ENCODE measurements at regions not wholly inside any gene's neighbourhood (a gene's known extent, or its start where the extent isn't known, plus 50 kb on each side); places are given as distances from the start of the nearest gene placed in this dataset.

DNA sequence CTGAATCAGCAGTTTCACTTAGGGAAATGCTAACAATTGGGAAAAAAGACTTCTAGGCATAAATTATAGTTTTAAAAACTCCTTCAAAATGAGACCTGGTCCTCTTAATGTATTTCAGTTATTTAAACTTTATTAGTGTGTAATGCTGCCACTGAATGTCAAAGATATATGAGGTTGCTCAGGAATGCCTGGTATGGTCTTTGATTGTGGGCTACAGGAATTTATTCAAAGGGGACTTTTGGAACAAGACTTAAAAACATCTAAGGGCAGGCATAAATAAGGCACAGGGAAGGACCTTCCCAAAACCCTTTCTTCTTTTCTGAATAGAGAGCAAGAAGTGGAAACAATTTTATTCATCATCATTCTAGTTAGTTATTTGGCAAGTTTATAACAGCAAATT lies 439.1 kb downstream of the TLL1 start:
- H4K20me1 ChIP-seq (replicated peaks in 1 of 2; ENCODE audit: control insufficient read depth in 1 of 2, insufficient read depth in 2 of 2, low read length in 2 of 2) = no peaks in the 10 kb centered on the region
- TF ChIP-seq RXRA (IDR thresholded peaks at IDR 0.05; ENCODE audit: insufficient read depth, low read depth, low read length) = no peak
- TF ChIP-seq BRCA1 (IDR thresholded peaks at IDR 0.05; ENCODE audit: low read depth, low read length) = no peak
- no peak for TF ChIP-seq RAD21 (IDR thresholded peaks at IDR 0.05 in 1 of 2, conservative IDR thresholded peaks at IDR 0.05 in 1 of 2; ENCODE audit: low read depth in 2 of 2, low read length in 2 of 2)
- TF ChIP-seq TCF12 (IDR thresholded peaks at IDR 0.05; ENCODE audit: low read depth, low read length) = no peak
- TF ChIP-seq SUZ12 (IDR thresholded peaks at IDR 0.05; ENCODE audit: low read length) = no peak
- TF ChIP-seq GABPA (IDR thresholded peaks at IDR 0.05; ENCODE audit: borderline replicate concordance, insufficient read depth, low read length) = no peak
- no peak for TF ChIP-seq KDM4A (IDR thresholded peaks at IDR 0.05; ENCODE audit: low read depth, low read length, severe bottlenecking)
- no peak for TF ChIP-seq TBP (IDR thresholded peaks at IDR 0.05; ENCODE audit: low read depth, low read length)
- no peak for TF ChIP-seq BCL11A (IDR thresholded peaks at IDR 0.05; ENCODE audit: low read depth in 2 of 2, low read length in 2 of 2)
- TF ChIP-seq, protein P1, sequence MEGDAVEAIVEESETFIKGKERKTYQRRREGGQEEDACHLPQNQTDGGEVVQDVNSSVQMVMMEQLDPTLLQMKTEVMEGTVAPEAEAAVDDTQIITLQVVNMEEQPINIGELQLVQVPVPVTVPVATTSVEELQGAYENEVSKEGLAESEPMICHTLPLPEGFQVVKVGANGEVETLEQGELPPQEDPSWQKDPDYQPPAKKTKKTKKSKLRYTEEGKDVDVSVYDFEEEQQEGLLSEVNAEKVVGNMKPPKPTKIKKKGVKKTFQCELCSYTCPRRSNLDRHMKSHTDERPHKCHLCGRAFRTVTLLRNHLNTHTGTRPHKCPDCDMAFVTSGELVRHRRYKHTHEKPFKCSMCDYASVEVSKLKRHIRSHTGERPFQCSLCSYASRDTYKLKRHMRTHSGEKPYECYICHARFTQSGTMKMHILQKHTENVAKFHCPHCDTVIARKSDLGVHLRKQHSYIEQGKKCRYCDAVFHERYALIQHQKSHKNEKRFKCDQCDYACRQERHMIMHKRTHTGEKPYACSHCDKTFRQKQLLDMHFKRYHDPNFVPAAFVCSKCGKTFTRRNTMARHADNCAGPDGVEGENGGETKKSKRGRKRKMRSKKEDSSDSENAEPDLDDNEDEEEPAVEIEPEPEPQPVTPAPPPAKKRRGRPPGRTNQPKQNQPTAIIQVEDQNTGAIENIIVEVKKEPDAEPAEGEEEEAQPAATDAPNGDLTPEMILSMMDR (IDR thresholded peaks at IDR 0.05; ENCODE audit: control extremely low read depth in 1 of 3, insufficient read depth in 1 of 3, low read depth in 1 of 3, low read length in 3 of 3) = no peak
- TF ChIP-seq JUN (IDR thresholded peaks at IDR 0.05; ENCODE audit: low read depth, low read length) = no peak
- no peak for TF ChIP-seq CTBP2 (IDR thresholded peaks at IDR 0.05; ENCODE audit: borderline replicate concordance, insufficient read depth, insufficient read length, low read length)
- TF ChIP-seq POLR2A (IDR thresholded peaks at IDR 0.05; ENCODE audit: control extremely low read depth in 1 of 2, low read depth in 2 of 2, low read length in 2 of 2) = no peak
- no peak for TF ChIP-seq EGR1 (IDR thresholded peaks at IDR 0.05; ENCODE audit: borderline replicate concordance, low read depth, low read length)

More for the DNA sequence above, 439.1 kb downstream of the TLL1 start:
- no peak overlapping the region for H2BK5ac ChIP-seq (ENCODE audit: low read depth, low read length)
- H4K5ac ChIP-seq (ENCODE audit: insufficient read length, low read depth, low read length) = no peak overlapping the region
- no peak overlapping the region for H3K4ac ChIP-seq (replicated peaks; ENCODE audit: insufficient read length, low read depth, low read length)
- DNase-seq (ENCODE audit: low read depth in 1 of 2, low spot score in 2 of 2) = no peak
- H3K27me3 ChIP-seq (replicated peaks in 1 of 4; ENCODE audit: control insufficient read depth in 3 of 4, extremely low read depth in 1 of 4, insufficient read depth in 3 of 4, low read length in 3 of 4) = no peaks in the 10 kb centered on the region
- no peak overlapping the region for H3K4me2 ChIP-seq (ENCODE audit: insufficient read depth in 1 of 2, low read depth in 2 of 2, low read length in 2 of 2)
- H3K36me3 ChIP-seq (ENCODE audit: control insufficient read depth in 2 of 4, insufficient read depth in 4 of 4, low read length in 3 of 4) = no peaks in the 10 kb centered on the region
- FAIRE-seq = no peak
- no peak overlapping the region for H2AFZ ChIP-seq (ENCODE audit: low read length)
- no peak overlapping the region for H2BK120ac ChIP-seq (replicated peaks; ENCODE audit: low read depth, low read length)
- H3K56ac ChIP-seq (replicated peaks; ENCODE audit: insufficient read length, low read depth, low read length) = no peak overlapping the region
- no peak overlapping the region for H3K23ac ChIP-seq (ENCODE audit: insufficient read length)
- H3K9ac ChIP-seq (replicated peaks in 1 of 4; ENCODE audit: extremely low read depth in 1 of 4, low read depth in 3 of 4, low read length in 3 of 4) = no peak overlapping the region
- no peaks in the 10 kb centered on the region for H3K79me1 ChIP-seq (ENCODE audit: low read depth, low read length)
- no peaks in the 10 kb centered on the region for H3K9me3 ChIP-seq (ENCODE audit: insufficient read depth in 2 of 2, low read depth in 1 of 2, low read length in 1 of 2)
- no peaks in the 10 kb centered on the region for H3K79me2 ChIP-seq (ENCODE audit: control insufficient read depth in 1 of 2, insufficient read depth in 2 of 2, low read length in 2 of 2)
- no peak overlapping the region for H2AK5ac ChIP-seq (ENCODE audit: low read depth, low read length)
- no peak overlapping the region for H4K8ac ChIP-seq (ENCODE audit: extremely low read depth, insufficient read depth, low read length)
- no peak overlapping the region for H2BK12ac ChIP-seq (ENCODE audit: low read depth, low read length)
- H3K27ac ChIP-seq (ENCODE audit: low read depth, low read length) = no peak overlapping the region
- H2BK20ac ChIP-seq (ENCODE audit: low read length) = no peak overlapping the region
- no peak overlapping the region for H3K14ac ChIP-seq (ENCODE audit: insufficient read length)
- H2BK15ac ChIP-seq (ENCODE audit: low read length) = no peak overlapping the region
- no peaks in the 10 kb centered on the region; the same call in 1 of the 2 replicates for H3K23me2 ChIP-seq (ENCODE audit: low read depth, low read length)
- H3K4me1 ChIP-seq (replicated peaks in 1 of 4; ENCODE audit: control insufficient read depth in 3 of 4, insufficient read depth in 4 of 4, low read length in 3 of 4) = no peaks in the 10 kb centered on the region
- no peak overlapping the region for H3K4me3 ChIP-seq (ENCODE audit: extremely low read depth in 1 of 4, insufficient read depth in 2 of 4, low read depth in 3 of 4, low read length in 4 of 4)
- ChIA-PET CTCF (ENCODE audit: partially characterized antibody) (interaction anchor here (0.8 kb wide), 1 partner anchor 282 kb away, joined by 5 read pairs; no protein-coding TSS in a partner anchor), POLR2A (ENCODE audit: partially characterized antibody) (no interaction called here)
- H4K91ac ChIP-seq (replicated peaks; ENCODE audit: insufficient read length, low read length) = no peak overlapping the region
- H3K18ac ChIP-seq (ENCODE audit: extremely low read depth, low read length) = no peak overlapping the region
